NCI-H748 (cell line): ENCODE measurements at regions not wholly inside any gene's neighbourhood (a gene's known extent, or its start where the extent isn't known, plus 50 kb on each side); places are given as distances from the start of the nearest gene placed in this dataset.

Source experiments
- DNase-seq: peaks from one replicate; lab custom pipeline; 2025; ENCODE audit not compliant: unreplicated experiment; lab: John Stamatoyannopoulos, UW

DNA sequence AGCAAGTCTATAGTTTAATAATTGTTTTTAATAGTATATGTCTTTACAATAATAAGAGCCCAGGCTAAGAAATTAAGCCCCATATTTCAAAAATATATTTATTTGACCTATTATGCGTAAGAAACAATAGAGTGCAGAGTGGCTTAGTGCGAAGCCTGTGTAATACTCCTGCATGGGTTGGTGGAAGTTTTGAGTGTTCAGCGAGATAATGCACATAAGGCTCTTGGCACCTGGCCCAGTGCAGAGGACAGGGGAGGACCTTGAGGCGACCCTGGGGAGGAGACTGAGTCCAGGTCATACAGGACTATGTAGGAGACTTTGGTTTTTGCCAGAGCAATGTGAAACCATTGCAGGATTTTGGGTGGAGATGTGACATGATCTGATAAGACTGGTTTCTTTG is 132.4 kb upstream of the ST6GAL2 start:
- DNase-seq, result no peak

DNA sequence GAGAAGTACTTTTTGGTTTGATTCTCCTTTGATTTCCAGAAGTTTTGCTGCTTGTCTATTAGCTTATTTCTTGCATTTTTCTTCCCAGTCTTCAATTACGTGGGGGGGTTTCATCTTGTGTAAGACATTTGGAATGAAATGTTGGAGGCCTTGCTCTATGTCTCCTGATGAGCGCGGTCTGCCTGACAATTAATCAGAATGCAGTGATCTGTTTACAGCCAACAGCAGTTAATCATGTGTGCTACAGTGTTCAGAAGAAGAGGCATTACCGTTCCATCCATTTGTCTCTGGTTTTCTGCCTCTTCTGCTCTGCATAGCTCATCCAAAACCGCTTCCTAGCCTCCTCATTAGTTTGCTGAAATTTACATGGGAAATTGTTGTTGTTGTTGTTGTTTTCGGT is 134.4 kb upstream of the ST6GAL2 start:
- no peak for DNase-seq

DNA sequence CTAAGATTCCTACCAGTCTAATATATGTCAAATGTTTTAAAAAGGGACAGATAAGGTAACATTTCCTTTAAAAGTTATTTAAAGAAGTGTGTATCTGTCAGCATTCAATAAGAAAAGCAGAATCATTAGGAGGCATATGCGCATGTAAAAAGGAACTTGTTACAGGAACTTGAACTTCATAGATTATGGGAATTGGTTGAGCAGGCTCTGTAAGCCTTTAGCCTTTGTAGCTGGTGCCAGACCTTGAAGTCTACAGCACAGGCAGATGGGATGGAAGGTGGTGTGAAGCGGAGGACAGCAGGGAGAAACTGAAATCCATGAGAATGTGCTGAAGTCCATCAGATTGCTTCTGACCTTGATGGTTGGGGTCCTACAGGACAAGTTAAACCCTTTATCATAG is 138.3 kb upstream of the ST6GAL2 start:
- no peak for DNase-seq

DNA sequence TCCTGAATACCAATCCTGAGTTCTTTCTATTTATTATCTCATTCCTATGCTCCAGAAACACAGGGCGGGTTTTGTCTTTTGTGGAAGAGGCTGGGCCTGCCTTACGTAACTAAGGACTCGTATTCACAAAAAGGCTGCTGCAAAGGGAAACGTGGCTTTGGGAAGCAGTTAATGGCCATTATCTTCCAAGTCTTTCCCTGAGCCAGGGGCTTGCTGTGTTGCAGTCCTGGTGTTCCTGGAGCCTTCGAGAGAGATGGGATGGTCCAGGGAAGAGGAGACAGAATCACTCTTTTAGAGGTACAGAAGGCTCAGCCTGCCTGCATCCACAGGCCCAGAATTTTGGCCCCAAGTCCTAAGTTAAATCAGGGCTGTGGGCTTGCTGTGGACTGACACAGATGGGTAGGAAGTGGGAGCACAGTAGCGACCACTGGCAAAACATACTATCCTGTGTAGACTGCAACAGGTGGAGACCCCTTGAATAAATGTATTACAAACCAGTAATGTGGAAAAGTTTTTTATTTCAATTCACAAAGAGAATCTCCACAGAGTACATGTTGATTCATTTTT is 139.4 kb upstream of the ST6GAL2 start:
- DNase-seq, result no peak

DNA sequence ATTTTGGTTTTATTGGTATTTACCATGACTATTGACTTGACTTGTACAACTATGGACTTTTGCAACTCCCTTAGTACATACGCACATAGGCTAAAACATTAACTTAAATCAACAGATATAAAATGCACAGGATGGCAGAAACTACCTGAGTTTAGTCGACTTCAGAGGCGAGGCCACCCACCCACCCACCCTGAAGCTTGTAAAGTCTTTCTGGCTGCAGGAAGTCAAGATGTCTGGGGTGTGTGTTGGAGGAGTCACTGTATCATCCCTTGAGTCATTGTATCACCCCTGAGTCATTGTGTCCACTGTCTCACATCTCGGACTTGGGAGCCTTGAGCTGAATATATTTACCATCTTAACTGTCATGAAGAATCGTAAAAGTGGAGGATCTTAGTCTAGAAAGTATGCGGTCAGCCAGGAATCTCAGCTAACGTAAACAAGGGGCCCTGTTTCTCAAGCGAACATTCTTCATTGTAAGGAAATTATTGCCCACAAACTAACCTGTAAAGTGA is 140.0 kb upstream of the ST6GAL2 start:
- no peak for DNase-seq

DNA sequence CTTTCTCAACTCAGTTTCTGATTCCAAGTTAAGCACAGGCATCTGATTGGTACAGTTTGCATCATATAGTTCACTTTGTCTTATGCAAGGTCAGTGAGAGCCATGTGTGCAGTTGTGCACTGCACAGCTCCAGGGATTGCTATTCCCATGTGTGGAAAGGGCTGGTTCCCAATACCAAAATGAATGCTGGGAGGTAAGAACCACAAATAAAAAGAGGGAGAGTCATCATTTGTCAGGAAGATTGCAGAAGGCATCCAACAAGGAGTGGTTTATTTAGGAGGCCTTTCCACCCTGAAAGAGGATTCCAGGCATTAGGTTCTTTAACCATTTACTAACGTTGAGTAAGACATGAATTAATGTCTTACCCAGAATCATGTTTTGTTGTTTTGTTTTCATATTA is 141.2 kb upstream of the ST6GAL2 start:
- no peak for DNase-seq

DNA sequence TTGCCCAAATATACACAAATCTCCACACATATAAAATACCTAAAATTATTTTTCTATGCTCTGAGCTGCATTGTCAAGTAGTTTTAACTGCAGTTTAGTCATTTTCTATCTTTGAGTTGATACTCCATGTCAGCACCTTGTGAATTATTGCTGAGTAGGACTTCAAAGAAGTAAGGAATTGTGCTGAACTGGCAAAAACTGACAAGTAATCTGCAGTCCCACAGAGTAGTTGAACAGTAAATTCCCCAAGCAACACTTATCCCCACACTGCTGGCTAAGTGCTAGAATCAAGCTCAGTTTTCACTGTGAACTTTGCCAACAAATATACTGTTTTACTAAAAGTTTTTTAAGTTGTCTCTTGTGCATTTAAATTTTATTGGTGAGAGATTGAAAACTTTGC is 141.8 kb upstream of the ST6GAL2 start:
- DNase-seq, result no peak

DNA sequence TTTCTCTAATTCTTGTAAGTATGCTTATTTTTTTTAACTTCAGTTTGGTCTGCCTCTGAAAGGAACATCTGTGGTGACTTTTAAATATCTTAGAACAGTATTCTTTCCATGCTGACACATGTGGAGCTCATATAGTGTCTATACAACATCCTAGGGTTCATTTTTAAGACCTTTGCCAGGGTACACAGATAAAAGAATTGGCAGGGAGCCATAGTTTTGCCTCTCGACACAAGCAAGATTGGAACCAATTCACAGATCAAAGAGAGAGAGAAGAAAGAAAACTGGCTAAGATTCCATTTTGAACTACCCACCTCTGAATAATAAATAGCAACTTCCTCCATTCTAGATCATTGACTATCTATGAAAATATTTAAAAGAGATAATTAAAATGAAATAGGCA is 142.7 kb upstream of the ST6GAL2 start:
- DNase-seq, result no peak

DNA sequence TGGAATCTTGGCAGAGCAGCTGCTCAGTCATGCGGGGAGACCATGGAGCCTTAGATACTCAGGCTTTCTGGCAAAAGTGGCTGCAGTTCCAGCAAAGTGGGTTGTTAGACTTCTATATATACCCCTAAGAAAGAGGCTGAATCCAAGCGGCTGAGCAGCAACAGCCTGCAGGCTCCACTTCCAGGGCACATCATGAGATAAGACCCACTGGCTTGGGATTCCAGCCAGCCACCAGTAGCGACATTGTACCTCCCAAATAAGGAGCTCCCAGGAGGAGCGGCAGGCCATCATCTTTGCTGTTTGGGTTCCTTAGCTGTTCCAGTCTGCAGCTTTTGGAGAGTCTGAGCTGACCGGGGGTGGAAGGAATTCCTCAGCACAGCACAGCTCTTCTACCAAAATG is 150.3 kb upstream of the ST6GAL2 start:
- DNase-seq, result no peak

DNA sequence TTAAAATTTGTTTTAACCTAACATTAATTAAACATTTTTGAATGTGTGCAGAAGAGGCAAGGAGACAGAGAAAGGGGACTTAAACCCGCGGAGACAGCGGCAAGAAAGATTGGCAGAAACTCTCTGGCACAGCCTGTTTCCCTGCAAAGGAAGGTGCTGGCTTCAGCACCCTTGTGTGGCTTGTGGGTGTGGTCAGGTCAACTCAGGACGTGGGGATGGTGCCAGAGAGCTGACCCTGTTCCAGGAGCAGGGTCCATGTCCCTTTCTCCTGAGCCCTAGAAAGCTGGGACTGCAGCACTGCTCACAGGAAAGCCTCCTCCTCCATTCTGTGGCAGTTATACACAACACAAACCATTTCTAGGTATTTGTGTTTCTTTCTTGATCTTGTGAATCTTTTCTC is 176.2 kb upstream of the ST6GAL2 start:
- no peak for DNase-seq

DNA sequence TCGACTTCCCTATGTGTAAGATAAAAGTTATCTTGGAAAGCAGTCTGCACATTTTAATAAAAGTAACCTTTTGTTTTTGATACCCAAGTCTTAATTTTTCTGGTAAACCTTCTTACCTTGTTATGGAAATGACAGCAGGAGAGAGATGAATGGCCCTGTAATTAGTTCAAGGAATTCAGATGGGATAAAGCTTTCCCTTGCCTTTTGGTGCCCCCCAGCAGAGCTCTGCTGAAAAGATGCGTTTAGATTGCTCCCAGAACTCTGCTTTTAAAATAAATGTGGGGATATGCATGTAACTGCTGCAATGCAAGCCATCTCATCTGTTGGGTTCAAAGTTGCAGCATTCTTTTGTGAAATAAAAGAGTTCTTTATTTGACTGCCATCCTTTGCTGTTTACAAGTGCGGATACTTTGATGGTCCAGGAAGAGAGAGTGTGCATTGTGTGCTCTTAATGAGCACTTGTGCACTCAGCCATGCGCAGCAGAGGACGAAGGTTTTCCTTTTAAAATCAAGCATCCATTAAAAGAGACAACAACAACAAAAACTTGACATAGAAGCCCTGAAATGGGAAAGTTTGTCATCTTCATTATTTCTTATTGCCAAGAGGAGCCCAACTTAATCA is 176.7 kb upstream of the ST6GAL2 start:
- DNase-seq, result peak; percentile 55

DNA sequence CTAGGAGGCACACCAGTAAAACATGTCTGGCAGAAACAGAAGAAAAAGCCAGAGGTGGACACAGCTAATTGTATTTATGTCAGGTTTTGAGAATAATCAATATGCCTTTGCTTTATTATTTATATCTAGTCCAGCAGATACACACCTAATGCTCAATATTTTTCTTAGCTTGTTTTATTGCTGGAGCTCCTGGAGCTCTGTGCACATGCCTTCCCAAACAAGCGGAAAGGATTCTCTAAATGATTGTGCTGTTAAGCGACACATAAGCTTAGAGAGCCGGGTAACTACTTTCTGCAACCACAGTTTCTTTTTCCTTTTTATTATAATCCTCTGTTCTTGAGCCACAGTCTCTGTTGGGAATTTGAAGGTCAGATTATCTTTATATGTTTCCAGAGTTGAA is 177.3 kb upstream of the ST6GAL2 start:
- DNase-seq, result no peak

DNA sequence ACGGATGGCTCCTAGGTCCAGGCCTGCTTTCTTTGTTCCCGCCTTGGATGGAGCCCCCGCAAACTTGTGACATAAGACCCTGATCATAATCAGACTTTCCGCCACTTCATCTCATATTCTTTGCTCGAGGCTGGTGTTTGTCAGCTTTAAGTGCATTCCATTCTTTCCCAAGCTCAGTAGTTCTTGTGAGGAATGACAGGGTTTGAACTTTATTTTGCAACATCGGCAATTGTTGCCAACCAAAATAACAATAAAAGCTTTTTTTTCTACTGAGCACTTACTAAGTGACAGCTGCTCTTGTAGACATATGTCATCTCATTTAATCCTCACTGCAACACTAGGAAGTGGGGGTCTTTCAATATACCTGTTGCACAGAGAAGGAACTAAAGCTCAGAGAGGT is 178.8 kb upstream of the ST6GAL2 start:
- no peak for DNase-seq

DNA sequence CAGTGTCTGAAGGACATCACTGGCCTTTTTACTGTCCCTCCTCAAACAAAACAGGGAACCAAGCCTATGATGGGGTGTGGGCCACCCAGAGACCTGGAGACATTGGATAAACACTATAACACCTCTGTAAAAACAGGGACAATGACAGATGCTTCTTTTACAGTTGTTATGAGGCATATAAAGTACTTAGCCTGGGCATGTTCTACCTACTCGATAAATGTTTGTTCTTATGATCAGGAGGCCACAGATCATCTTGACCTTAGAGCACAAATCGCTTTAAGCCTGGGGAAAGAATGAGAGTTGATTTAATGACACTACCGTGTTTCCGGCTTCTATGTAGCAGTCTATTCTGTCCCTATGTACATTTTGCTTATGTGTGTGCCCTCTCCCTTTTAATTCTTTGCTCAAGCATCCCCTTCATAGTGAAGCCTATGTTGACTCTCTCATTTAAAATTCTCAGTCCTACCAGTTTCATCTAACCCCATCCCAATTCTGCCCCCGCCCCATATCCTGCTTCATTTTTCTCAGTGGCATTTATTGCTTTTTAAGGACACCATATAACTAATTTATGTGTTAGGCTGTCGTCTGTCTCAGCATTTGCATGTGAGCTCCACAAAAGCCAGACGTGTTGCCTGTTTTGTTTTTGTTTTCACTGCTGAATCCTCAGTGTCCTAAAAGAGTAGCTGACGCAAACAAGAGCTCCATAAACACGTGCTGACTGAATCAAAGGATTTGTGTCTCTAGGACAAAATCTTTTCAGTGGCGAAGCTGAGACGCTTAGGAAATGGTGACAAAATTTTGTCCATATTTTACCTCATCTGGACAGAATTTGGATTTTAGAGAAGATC is 182.3 kb upstream of the ST6GAL2 start:
- peak; percentile 92 for DNase-seq

DNA sequence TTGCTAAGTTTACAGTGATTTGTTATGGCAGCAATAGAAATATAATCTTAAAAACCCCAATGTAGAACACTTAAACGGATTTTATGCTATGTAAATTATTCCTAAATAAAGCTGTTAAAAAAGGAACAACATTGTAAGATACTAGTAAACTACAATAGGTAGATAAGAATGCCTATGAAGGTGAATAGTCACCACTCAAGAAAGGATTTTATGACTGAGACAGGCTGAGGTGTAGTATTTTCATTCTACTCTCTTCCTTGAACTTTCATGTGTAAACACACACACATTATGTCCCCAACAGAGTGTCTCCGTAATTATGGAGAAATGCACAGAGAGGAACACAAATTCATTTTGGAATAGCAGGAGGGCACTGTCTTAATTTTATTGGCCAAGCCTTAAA is 183.9 kb upstream of the ST6GAL2 start:
- DNase-seq, result no peak

DNA sequence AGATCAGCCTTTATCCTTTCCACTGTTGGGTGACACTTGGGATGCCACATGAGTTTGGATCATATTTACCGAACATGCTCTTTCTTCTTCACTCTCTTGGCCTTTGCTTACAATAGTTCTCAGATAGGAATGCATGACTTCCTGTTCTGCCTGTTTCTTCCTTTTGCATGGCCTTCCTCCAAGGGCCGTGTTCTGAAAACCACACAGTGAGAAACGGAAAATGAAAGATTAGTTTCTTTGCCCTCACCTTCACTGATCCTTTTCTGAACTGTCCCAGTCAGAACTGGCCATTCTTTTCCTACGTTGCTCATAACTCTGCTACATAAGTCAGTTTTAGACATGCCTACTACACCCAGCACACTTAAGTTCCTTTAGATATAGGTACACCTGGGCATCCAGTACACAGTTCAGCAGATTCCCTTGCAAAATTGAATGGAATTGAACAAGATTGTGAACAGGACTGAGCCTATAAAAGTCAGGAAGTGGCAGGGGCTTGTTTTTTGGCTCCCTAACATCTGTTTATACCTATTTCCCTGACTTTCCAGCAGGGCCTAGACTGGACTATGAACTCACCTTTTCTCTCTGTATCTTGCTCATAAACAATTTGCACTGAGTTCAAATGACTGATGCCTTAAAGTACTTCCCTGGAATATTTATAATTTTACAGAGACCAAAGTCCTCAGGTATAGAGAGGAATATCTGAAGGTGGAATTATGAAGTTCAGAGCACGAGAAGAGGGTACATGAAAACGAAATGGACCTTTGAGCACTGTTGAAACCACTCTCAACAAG is 186.4 kb upstream of the ST6GAL2 start:
- DNase-seq, result no peak

DNA sequence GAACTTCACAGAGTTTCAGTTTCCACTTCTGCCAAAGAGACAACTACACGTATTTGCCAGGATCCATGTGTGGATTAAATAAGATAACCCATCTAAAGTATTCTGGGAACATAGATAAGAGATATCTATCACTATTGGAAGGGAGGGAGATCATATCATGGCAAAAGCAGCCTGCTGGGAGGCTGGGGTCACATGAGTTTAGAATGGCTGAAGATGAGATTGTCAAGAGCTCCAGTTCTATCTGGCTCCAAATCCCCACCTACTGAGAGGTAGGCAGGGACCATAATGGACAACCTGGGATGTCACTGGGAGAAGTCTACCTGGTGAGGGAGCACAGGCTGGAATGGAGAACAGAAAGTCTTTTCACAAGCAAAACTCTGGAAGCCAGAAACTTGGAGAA is 192.6 kb upstream of the ST6GAL2 start:
- DNase-seq, result no peak

DNA sequence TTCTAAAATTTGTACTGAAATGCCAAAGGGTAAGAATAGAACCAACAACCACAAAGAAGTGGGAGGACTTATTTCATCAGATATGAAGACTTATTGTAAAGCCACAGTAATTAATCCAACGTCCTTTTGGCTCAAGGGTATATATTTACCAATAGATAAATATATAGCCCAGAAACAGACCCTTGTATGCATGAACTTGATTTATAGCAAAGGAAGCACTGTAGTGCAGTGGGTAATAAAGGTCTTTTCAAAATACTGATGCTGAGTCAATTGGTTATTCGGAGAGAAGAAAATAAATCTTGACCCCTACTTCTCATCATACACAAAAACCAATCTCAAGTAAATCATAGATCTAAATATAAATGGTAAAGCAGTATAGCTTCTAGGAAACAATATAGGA is 200.5 kb upstream of the ST6GAL2 start:
- no peak for DNase-seq

DNA sequence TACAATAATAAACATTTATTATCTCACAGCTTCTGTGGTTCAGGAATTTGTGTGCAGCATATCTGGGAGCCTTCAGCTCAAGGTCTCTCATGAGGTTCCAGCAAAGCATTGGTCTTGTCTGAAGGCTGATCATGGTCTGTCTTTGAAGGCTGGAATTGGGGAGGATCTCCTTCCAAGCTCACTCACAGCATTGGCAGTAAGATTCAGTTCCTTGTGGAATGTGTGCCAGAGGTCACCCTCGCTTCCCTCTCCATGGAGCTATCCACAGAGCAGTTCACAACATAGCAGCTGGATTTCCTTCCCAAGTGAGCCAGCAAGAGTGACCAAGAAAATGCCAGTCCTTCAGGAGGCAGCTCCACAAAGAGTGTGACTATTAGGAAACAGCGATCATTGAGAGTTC is 202.2 kb upstream of the ST6GAL2 start:
- DNase-seq, result no peak

DNA sequence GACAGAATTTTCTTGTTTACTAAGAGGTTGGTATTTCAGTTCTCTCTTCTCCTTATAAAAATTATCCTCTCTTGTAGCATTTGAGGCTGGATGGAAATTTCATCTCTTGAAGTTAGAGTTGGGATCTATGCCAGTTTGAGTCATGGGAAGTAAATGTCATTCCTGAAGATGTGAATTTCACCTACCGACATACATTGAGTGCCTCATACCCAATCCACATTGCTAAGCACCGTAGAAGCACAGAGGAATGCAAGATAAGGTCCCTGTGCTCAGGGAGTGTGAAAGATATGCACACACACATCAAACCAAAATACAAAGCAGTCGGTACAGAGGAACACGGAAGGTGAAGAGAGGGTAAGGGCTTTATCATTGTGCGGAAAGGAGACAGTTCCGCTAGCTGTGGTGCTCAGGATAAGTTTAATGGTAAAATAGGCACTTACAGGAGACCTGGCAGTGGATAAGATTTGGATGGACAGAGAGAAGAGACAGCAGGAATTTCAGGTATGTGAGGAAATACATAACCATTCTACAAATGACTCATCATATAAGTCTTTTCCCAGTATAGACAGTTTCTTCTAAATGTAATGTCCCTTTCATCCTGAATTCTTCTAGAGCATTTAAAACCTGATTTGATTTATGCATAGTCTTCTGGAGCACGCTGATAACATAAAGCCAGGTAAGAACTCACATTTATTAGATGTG is 205.3 kb upstream of the ST6GAL2 start:
- no peak for DNase-seq

DNA sequence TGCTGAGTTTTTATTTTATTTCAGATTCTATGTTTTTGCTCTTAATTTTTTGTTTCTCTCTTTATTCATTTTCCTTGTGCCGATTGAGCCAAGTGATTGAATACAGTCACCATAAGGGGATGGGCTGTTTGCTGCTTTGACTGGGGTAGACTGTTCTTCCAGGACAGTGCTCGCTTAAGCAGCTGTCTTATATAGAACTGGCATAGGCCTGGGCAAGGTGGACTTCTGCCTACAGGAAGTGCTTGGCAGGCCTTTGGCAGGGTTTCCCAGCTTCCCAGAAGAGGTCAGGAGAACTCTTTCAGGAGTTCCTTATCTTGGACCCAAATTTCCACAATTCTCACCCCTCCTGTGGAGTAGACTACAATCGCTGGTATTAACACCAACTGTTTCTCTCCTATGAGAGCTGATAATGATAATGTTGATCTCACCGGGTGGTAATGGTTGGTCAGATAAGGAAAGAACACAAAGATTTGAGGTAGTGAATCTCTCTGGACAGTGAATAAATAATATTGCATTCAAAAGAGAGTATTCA is 207.5 kb upstream of the ST6GAL2 start:
- no peak for DNase-seq
